ENCODE measurements at regions not wholly inside any gene's neighbourhood (a gene's known extent, or its start where the extent isn't known, plus 50 kb on each side); places are given as distances from the start of the nearest gene placed in this dataset.

- TF ChIP-seq CTCF (IDR thresholded peaks at IDR 0.05) = no peak
- no peak for TF ChIP-seq POLR2A (IDR thresholded peaks at IDR 0.05; ENCODE audit: low read depth)
These were observed 373.7 kb downstream of the HAPSTR1 start for GRCh38 chr16:9465161-9465560.
